GM12878 (cell line): ENCODE measurements at regions not wholly inside any gene's neighbourhood (a gene's known extent, or its start where the extent isn't known, plus 50 kb on each side); places are given as distances from the start of the nearest gene placed in this dataset.
"Not testable (repeated sequence)": the region's sequence is repeated elsewhere in the genome, so short reads cannot be mapped to it uniquely, and the experiment has no call there.

Experiments
- ATAC-seq: fragments of 200-7000 bp; cut with Tn5 transposase; 3 replicates; pipeline ENCODE4 v1.9.1; 2020; ENCODE audit warnings: mild to moderate bottlenecking, moderate library complexity
- BruUV-seq: library from RNA; stranded (reverse); fragments of 400-500 nt; replicated peaks from 2 replicates; lab custom pipeline; 2021; lab: Mats Ljungman, UMichigan
- CTCF ChIA-PET: fragments of 300-600 bp; sonication (Branson Sonifier 250); formaldehyde crosslinking; extraction: SDS; loops from one replicate; lab custom pipeline; 2021; ENCODE audit warnings: inconsistent platforms; lab: Yijun Ruan, JAX
- POLR2A ChIA-PET: fragments of 350-600 bp; formaldehyde crosslinking; extraction: SDS; loops from one replicate; lab custom pipeline; 2021; ENCODE audit warnings: inconsistent platforms; lab: Charles Lee
- RAD21 ChIA-PET: fragments of 300-600 bp; sonication (Branson Sonifier 250); formaldehyde crosslinking; loops from one replicate; lab custom pipeline; 2023; ENCODE audit warnings: antibody characterized with exemption; ENCODE audit not compliant: unreplicated experiment; lab: Charles Lee
- SMC1A ChIA-PET: fragments of 300-600 bp; sonication (Branson Sonifier 250); formaldehyde crosslinking; loops from one replicate; lab custom pipeline; 2023; ENCODE audit not compliant: unreplicated experiment, uncharacterized antibody; lab: Charles Lee
- DNase-seq: peaks from one replicate; pipeline ENCODE4 v3.0.0-alpha.2; 2011; ENCODE audit warnings: low read depth, low spot score
- FAIRE-seq: peaks from 3 replicates; lab custom pipeline; 2011; peaks lifted over from hg19 to GRCh38; lab: Jason Lieb, UNC
- H2AFZ ChIP-seq: 2 replicates; pipeline ENCODE4 v1.6.0; 2011; ENCODE audit warnings: low read depth, low read length, control low read depth; ENCODE audit not compliant: control insufficient read depth
- H3K27ac ChIP-seq: 2 replicates; pipeline ENCODE4 v1.5.1; 2011; ENCODE audit warnings: control low read depth; ENCODE audit not compliant: control insufficient read depth, insufficient read depth
- H3K27me3 ChIP-seq, 2 experiments: replicated peaks in 1 of 2; 2 replicates each; pipeline versions ENCODE4 v1.6.0 to v1.6.1; 2011; ENCODE audit warnings: low read length in 1 of 2; ENCODE audit not compliant: control insufficient read depth in 2 of 2, insufficient read depth in 2 of 2
- H3K36me3 ChIP-seq, 2 experiments: 2 replicates each; pipeline ENCODE4 v1.5.1; 2011; ENCODE audit warnings: low read length in 1 of 2; ENCODE audit not compliant: control insufficient read depth in 2 of 2, insufficient read depth in 2 of 2
- H3K4me1 ChIP-seq: 2 replicates; pipeline ENCODE4 v1.6.1; 2011; ENCODE audit warnings: mild to moderate bottlenecking, low read length, moderate library complexity, mixed read lengths; ENCODE audit not compliant: control insufficient read depth, insufficient read depth
- H3K4me2 ChIP-seq: 2 replicates; pipeline ENCODE4 v1.6.0; 2011; ENCODE audit warnings: control low read depth; ENCODE audit not compliant: control insufficient read depth, insufficient read depth
- H3K4me3 ChIP-seq: fragments of 200-600 bp; sonication (generic); 2 replicates; pipeline ENCODE4 v1.5.1; 2016
- H3K79me2 ChIP-seq: 2 replicates; pipeline ENCODE4 v1.6.0; 2011; ENCODE audit warnings: low read length; ENCODE audit not compliant: control insufficient read depth, insufficient read depth
- H3K9ac ChIP-seq: 2 replicates; pipeline ENCODE4 v1.8.0; 2011; ENCODE audit warnings: low read length, control low read depth, mixed read lengths; ENCODE audit not compliant: control insufficient read depth, insufficient read depth
- H3K9me3 ChIP-seq: replicated peaks from 3 replicates; pipeline ENCODE4 v1.5.1; 2011; ENCODE audit warnings: mild to moderate bottlenecking, low read length; ENCODE audit not compliant: control insufficient read depth, insufficient read depth
- H4K20me1 ChIP-seq: 2 replicates; pipeline ENCODE4 v1.6.0; 2011; ENCODE audit not compliant: control insufficient read depth, insufficient read depth
- WGBS: methylation state at CpG from one replicate; pipeline ENCODE4 v1.1.6; 2016; ENCODE audit warnings: low lambda C conversion rate; ENCODE audit not compliant: insufficient replicate concordance, insufficient coverage; ENCODE audit errors: missing lambda C conversion rate; 5-methylcytosine and 5-hydroxymethylcytosine counted together
- in situ Hi-C: fragments of 300-500 bp; cut with MboI; formaldehyde crosslinking; loops from 9 replicates; pipeline ENCODE4 v1.14.3; 2018; ENCODE audit warnings: mixed read lengths
- intact Hi-C: fragments of 100-400 bp; cut with micrococcal nuclease; formaldehyde crosslinking; loops from one replicate; pipeline ENCODE4 v1.14.2; 2022; ENCODE audit not compliant: unreplicated experiment

DNA sequence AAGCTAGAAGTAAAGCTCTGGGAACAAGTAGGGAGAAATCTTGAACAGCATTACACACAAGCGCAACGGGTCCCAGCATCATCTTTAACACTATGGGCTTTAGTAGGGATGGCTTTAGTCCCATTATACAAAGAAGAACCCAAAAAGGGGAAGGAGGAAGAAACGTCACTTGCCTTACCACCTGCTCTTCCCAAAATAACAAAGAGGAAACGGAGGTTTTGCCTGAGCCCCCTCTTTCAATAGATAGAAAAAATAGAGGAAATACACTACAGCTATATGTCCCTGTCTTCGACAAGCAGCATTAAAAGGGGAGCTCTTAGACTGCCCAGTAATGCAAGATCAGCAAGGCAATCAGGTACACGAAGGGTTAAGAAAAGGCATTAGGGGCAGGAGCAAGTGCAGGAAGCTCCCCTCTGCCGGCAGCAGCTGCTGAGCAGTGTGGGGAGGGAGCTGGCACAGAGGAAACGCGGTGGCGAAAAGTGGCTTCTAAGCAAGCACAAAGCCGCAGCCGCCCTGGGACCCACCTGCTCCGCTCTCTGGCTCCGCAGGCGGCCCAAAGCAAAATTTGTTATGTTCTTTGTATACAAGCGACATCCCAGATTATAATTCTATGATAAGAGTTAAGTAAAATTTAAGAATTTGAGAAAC lies 1172.4 kb downstream of the TMEM121 start:
- BruUV-seq, SMC1A ChIA-PET: not testable (repeated sequence)
- H3K4me2 ChIP-seq = peak overlapping the region; percentile 64

DNA sequence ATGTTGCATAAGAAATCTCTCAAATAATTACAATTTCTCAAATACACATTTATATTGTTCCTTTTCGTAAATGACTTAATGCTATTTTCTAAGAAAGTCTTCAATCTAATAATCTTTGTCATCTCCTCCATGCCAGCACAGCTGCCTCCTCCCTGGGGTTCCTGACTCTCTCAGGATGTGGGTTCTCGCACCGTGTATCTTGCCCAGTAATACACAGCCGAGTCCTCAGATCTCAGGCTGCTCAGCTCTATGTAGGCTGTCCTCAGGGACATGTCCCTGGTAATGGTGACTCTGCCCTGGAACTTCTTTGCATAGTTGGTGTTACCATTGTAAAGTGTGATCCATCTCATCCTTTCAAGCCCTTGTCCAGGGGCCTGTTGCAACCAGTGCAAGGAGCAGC lies 1177.3 kb downstream of the TMEM121 start:
- BruUV-seq, H4K20me1 ChIP-seq, FAIRE-seq, H3K27ac ChIP-seq, H3K4me3 ChIP-seq, H3K4me2 ChIP-seq, SMC1A ChIA-PET, ATAC-seq, CTCF ChIA-PET, H3K9ac ChIP-seq, H2AFZ ChIP-seq, H3K4me1 ChIP-seq, intact Hi-C loops, DNase-seq, in situ Hi-C loops, H3K9me3 ChIP-seq, H3K36me3 ChIP-seq, H3K79me2 ChIP-seq, RAD21 ChIA-PET, H3K27me3 ChIP-seq, POLR2A ChIA-PET: not testable (repeated sequence)
- WGBS = 92% methylated on average over 1 of the region's 4 CpGs

More for the DNA sequence above, 1172.4 kb downstream of the TMEM121 start:
- DNase-seq, H2AFZ ChIP-seq, H3K9ac ChIP-seq, in situ Hi-C loops, H4K20me1 ChIP-seq, intact Hi-C loops, H3K36me3 ChIP-seq, POLR2A ChIA-PET, H3K9me3 ChIP-seq, H3K27me3 ChIP-seq, H3K4me1 ChIP-seq, RAD21 ChIA-PET, H3K79me2 ChIP-seq: not testable (repeated sequence)
- ATAC-seq = peak; percentile 89
- CTCF ChIA-PET = interaction anchor here (0.7 to 1.4 kb wide), 2 partner anchors 59 to 132 kb away, joined by 3 to 7 read pairs; no protein-coding TSS in a partner anchor
- 1% methylated on average over 10 of the region's 16 CpGs for WGBS
- peak overlapping the region; percentile 41; the same call in 1 of the 2 replicates for H3K4me3 ChIP-seq
- H3K27ac ChIP-seq = peak overlapping the region; percentile 44
- peak; percentile 23 for FAIRE-seq
